ENCODE measurements at regions not wholly inside any gene's neighbourhood (a gene's known extent, or its start where the extent isn't known, plus 50 kb on each side); places are given as distances from the start of the nearest gene placed in this dataset.

DNA sequence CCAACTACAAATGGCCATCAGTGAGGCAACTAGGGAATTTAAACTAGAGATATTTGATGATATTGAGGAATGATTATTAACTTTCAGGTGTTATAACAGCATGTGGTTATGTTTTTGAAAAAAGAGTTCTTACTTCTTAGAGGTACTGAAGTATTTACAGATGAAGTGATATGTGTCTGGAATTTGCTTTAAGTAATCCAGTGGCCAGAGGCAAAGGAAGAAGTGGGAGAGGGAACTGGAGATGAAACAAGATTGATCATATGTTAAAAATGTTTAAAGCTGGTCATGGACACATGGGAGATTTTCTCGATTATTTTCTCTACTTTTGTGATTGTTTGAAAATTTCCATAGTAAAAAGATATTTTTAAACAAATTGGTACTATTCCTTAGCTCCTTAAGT lies 53.3 kb upstream of the SLCO2A1 start:
- Histone ChIP-seq H3K9ac (ENCODE audit: insufficient read depth, low read length) (no peak overlapping the region), H2AFZ (ENCODE audit: low read length) (no peak overlapping the region), H3K4me3 (replicated peaks in 1 of 4; ENCODE audit: control extremely low read depth in 1 of 4, insufficient read depth in 1 of 4, low read depth in 3 of 4, low read length in 4 of 4) (no peak overlapping the region), H3K9me3 (ENCODE audit: control insufficient read depth, insufficient read depth, low read depth, low read length) (no peaks in the 10 kb centered on the region), H3K79me2 (ENCODE audit: control insufficient read depth, insufficient read depth, low read length) (no peaks in the 10 kb centered on the region), H3K4me2 (ENCODE audit: extremely low read depth, insufficient read depth, low read length) (no peak overlapping the region), H3K4me1 (ENCODE audit: control insufficient read depth, extremely low read depth, insufficient read depth, low read length) (peaks cover 7% of the 10 kb centered on the region), H3K36me3 (ENCODE audit: control insufficient read depth, insufficient read depth, low read length) (no peaks in the 10 kb centered on the region), H4K20me1 (ENCODE audit: control insufficient read depth, extremely low read depth, insufficient read depth, low read length) (no peaks in the 10 kb centered on the region), H3K27me3 (ENCODE audit: control insufficient read depth, insufficient read depth, low read length) (no peaks in the 10 kb centered on the region), H3K27ac (ENCODE audit: insufficient read depth, low read length) (no peak overlapping the region)
- TF ChIP-seq EZH2 (IDR thresholded peaks at IDR 0.05; ENCODE audit: low read length, missing control alignments) = no peak
- TF ChIP-seq, protein P1, sequence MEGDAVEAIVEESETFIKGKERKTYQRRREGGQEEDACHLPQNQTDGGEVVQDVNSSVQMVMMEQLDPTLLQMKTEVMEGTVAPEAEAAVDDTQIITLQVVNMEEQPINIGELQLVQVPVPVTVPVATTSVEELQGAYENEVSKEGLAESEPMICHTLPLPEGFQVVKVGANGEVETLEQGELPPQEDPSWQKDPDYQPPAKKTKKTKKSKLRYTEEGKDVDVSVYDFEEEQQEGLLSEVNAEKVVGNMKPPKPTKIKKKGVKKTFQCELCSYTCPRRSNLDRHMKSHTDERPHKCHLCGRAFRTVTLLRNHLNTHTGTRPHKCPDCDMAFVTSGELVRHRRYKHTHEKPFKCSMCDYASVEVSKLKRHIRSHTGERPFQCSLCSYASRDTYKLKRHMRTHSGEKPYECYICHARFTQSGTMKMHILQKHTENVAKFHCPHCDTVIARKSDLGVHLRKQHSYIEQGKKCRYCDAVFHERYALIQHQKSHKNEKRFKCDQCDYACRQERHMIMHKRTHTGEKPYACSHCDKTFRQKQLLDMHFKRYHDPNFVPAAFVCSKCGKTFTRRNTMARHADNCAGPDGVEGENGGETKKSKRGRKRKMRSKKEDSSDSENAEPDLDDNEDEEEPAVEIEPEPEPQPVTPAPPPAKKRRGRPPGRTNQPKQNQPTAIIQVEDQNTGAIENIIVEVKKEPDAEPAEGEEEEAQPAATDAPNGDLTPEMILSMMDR (conservative IDR thresholded peaks at IDR 0.05 in 1 of 2, IDR thresholded peaks at IDR 0.05 in 1 of 2; ENCODE audit: low read depth in 1 of 2, low read length in 2 of 2) = no peak
- no peak for DNase-seq (ENCODE audit: low read depth in 2 of 2)

DNA sequence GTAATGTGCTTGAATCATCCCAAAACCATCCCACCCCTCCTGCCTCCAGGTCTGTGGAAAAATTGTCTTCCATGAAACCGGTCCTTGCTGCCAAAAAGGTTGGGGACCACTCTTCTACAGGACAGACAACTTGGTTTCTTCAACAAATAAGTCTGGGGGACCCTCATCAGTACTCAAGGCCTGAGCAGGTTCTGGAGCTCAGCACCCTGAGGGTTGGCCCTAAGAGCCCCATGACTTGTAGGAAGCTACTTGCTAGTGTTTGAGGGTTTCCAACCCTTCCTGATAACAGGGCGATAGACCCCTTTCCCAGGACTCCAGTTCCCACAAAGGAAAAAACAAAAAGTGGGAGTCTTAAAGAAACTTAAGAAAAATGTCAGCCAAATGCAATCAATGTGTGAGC lies 52.9 kb upstream of the SLCO2A1 start:
- no peak overlapping the region for H3K4me3 ChIP-seq (replicated peaks in 1 of 4; ENCODE audit: control extremely low read depth in 1 of 4, insufficient read depth in 1 of 4, low read depth in 3 of 4, low read length in 4 of 4)
- no peak overlapping the region for H3K27ac ChIP-seq (ENCODE audit: insufficient read depth, low read length)
- H3K79me2 ChIP-seq (ENCODE audit: control insufficient read depth, insufficient read depth, low read length) = no peaks in the 10 kb centered on the region
- no peak overlapping the region for H3K4me2 ChIP-seq (ENCODE audit: extremely low read depth, insufficient read depth, low read length)
- no peak for DNase-seq (ENCODE audit: low read depth in 2 of 2)
- TF ChIP-seq, protein P1 (conservative IDR thresholded peaks at IDR 0.05 in 1 of 2, IDR thresholded peaks at IDR 0.05 in 1 of 2; ENCODE audit: low read depth in 1 of 2, low read length in 2 of 2) = no peak
- TF ChIP-seq EZH2 (IDR thresholded peaks at IDR 0.05; ENCODE audit: low read length, missing control alignments) = no peak
- no peaks in the 10 kb centered on the region for H3K27me3 ChIP-seq (ENCODE audit: control insufficient read depth, insufficient read depth, low read length)
- H3K9me3 ChIP-seq (ENCODE audit: control insufficient read depth, insufficient read depth, low read depth, low read length) = no peaks in the 10 kb centered on the region
- no peak overlapping the region for H3K9ac ChIP-seq (ENCODE audit: insufficient read depth, low read length)
- no peaks in the 10 kb centered on the region for H3K36me3 ChIP-seq (ENCODE audit: control insufficient read depth, insufficient read depth, low read length)
- no peak overlapping the region for H2AFZ ChIP-seq (ENCODE audit: low read length)
- peaks cover 11% of the 10 kb centered on the region for H3K4me1 ChIP-seq (ENCODE audit: control insufficient read depth, extremely low read depth, insufficient read depth, low read length)
- H4K20me1 ChIP-seq (ENCODE audit: control insufficient read depth, extremely low read depth, insufficient read depth, low read length) = no peaks in the 10 kb centered on the region

DNA sequence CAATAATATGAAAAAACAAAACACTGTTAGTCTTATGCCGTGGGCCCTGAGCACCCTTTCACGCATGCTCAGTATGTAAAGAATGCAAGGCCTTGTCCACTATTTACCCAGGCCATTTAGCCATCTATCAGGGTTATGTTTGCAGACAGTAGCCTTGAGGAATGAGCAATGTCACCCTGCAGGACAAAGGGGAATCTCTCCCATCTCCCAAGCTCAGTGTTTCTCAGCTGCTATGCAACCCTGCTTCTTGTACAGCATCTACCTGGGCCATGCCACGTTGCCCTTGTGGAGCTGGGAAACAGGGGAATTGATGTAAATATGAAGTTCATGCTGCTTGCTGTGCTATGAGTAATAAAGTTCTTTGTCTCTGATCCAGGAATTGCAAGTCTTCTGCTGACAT lies 51.5 kb upstream of the SLCO2A1 start:
- no peaks in the 10 kb centered on the region for H3K36me3 ChIP-seq (ENCODE audit: control insufficient read depth, insufficient read depth, low read length)
- H3K4me1 ChIP-seq (ENCODE audit: control insufficient read depth, extremely low read depth, insufficient read depth, low read length) = peaks cover 12% of the 10 kb centered on the region
- TF ChIP-seq, protein P1 (conservative IDR thresholded peaks at IDR 0.05 in 1 of 2, IDR thresholded peaks at IDR 0.05 in 1 of 2; ENCODE audit: low read depth in 1 of 2, low read length in 2 of 2) = no peak
- TF ChIP-seq EZH2 (IDR thresholded peaks at IDR 0.05; ENCODE audit: low read length, missing control alignments) = no peak
- no peak overlapping the region for H3K27ac ChIP-seq (ENCODE audit: insufficient read depth, low read length)
- no peak overlapping the region for H2AFZ ChIP-seq (ENCODE audit: low read length)
- no peak overlapping the region for H3K9ac ChIP-seq (ENCODE audit: insufficient read depth, low read length)
- no peak for DNase-seq (ENCODE audit: low read depth in 2 of 2)
- H3K9me3 ChIP-seq (ENCODE audit: control insufficient read depth, insufficient read depth, low read depth, low read length) = no peaks in the 10 kb centered on the region
- H3K27me3 ChIP-seq (ENCODE audit: control insufficient read depth, insufficient read depth, low read length) = no peaks in the 10 kb centered on the region
- no peaks in the 10 kb centered on the region for H4K20me1 ChIP-seq (ENCODE audit: control insufficient read depth, extremely low read depth, insufficient read depth, low read length)
- no peak overlapping the region for H3K4me3 ChIP-seq (replicated peaks in 1 of 4; ENCODE audit: control extremely low read depth in 1 of 4, insufficient read depth in 1 of 4, low read depth in 3 of 4, low read length in 4 of 4)
- H3K79me2 ChIP-seq (ENCODE audit: control insufficient read depth, insufficient read depth, low read length) = no peaks in the 10 kb centered on the region
- no peak overlapping the region for H3K4me2 ChIP-seq (ENCODE audit: extremely low read depth, insufficient read depth, low read length)
